CD4-positive, CD25-positive, alpha-beta regulatory T cell (primary cell): ENCODE measurements at regions not wholly inside any gene's neighbourhood (a gene's known extent, or its start where the extent isn't known, plus 50 kb on each side); places are given as distances from the start of the nearest gene placed in this dataset.
"Not testable (repeated sequence)": the region's sequence is repeated elsewhere in the genome, so short reads cannot be mapped to it uniquely, and the experiment has no call there.

Experiments
- ATAC-seq, 2 donors: fragments of 150-1000 bp; cut with Tn5 transposase; one replicate each; pipeline ENCODE4 v1.10.0; 2021; ENCODE audit warnings: low read depth in 2 of 2, moderate number of reproducible peaks in 2 of 2, moderate library complexity in 1 of 2
- DNase-seq, 3 donors: peaks; one replicate each; pipeline versions ENCODE4 v3.0.0 to v3.0.0-alpha.2; 2012 to 2022; ENCODE audit warnings: mixed read lengths in 1 of 3
- H3K27ac ChIP-seq: one replicate; pipeline ENCODE4 v1.7.0; 2013; ENCODE audit warnings: mild to moderate bottlenecking, low read length; ENCODE audit not compliant: insufficient read depth, poor library complexity, severe bottlenecking
- H3K27me3 ChIP-seq: one replicate; pipeline ENCODE4 v1.7.0; 2013; ENCODE audit warnings: low read length; ENCODE audit not compliant: control insufficient read depth, insufficient read depth
- H3K36me3 ChIP-seq: one replicate; pipeline ENCODE4 v1.7.0; 2013; ENCODE audit warnings: mild to moderate bottlenecking, low read length, moderate library complexity; ENCODE audit not compliant: control insufficient read depth, insufficient read depth
- H3K4me1 ChIP-seq: 2 replicates; pipeline ENCODE4 v1.7.0; 2013; ENCODE audit warnings: mild to moderate bottlenecking, low read length; ENCODE audit not compliant: insufficient read depth, control insufficient read depth, poor library complexity, severe bottlenecking
- H3K4me3 ChIP-seq: one replicate; pipeline ENCODE4 v1.7.0; 2013; ENCODE audit warnings: low read depth, mild to moderate bottlenecking, low read length, moderate library complexity
- H3K9me3 ChIP-seq, 2 experiments: 1 replicate in 1 of 2; 2 replicates in 1 of 2; pipeline ENCODE4 v1.7.0; 2013; ENCODE audit warnings: low read length in 2 of 2, mild to moderate bottlenecking in 1 of 2, moderate library complexity in 1 of 2; ENCODE audit not compliant: control insufficient read depth in 2 of 2
- H3K27ac Mint-ChIP-seq, 3 donors: one replicate each; pipeline ENCODE4 v1.8.0; 2020 to 2022; ENCODE audit warnings: mild to moderate bottlenecking in 3 of 3, mixed read lengths in 3 of 3, moderate library complexity in 2 of 3
- H3K27me3 Mint-ChIP-seq: one replicate; pipeline ENCODE4 v1.8.0; 2022; ENCODE audit warnings: mild to moderate bottlenecking, mixed read lengths
- H3K36me3 Mint-ChIP-seq: one replicate; pipeline ENCODE4 v1.8.0; 2020; ENCODE audit warnings: mixed read lengths
- H3K4me1 Mint-ChIP-seq, 4 donors: one replicate each; pipeline ENCODE4 v1.8.0; 2020 to 2022; ENCODE audit warnings: mixed read lengths in 4 of 4, mild to moderate bottlenecking in 1 of 4
- H3K4me3 Mint-ChIP-seq, 4 donors: one replicate each; pipeline ENCODE4 v1.8.0; 2020 to 2022; ENCODE audit warnings: mild to moderate bottlenecking in 4 of 4, mixed read lengths in 4 of 4, moderate library complexity in 3 of 4
- H3K9me3 Mint-ChIP-seq, 7 donors: one replicate each; pipeline ENCODE4 v1.8.0; 2020 to 2022; ENCODE audit warnings: mixed read lengths in 7 of 7, mild to moderate bottlenecking in 3 of 7, moderate library complexity in 2 of 7

DNA sequence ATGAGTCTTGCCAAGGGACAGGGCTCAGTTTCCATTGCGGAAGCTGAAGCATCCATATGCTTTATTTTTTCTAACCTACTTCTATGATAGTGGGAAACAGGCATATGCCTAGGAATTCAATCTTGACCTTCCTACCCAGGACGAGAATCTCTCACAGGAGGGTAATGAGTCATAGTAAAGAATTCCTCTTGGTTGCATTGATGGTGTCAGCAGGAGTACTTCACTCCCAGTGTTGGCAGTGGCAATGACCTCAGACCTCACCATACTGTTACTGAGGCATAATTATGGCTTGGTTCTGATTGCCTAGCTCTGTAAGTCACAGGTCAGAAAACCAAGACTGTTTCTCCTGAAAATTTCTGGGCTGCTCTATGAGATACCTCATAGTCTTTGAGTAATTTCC is 552.9 kb downstream of the ARL4A start:
- Histone ChIP-seq H3K4me3 (no peak overlapping the region), H3K9me3 (no peaks in the 10 kb centered on the region), H3K27ac (no peak overlapping the region), H3K4me1 (no peaks in the 10 kb centered on the region), H3K27me3 (no peaks in the 10 kb centered on the region), H3K36me3 (no peaks in the 10 kb centered on the region)
- Mint-ChIP-seq H3K4me1 (no peaks in the 10 kb centered on the region), H3K27ac (no peak overlapping the region), H3K27me3 (no peaks in the 10 kb centered on the region), H3K36me3 (no peaks in the 10 kb centered on the region), H3K9me3 (no peaks in the 10 kb centered on the region), H3K4me3 (no peak overlapping the region)
- ATAC-seq = no peak
- DNase-seq = no peak

DNA sequence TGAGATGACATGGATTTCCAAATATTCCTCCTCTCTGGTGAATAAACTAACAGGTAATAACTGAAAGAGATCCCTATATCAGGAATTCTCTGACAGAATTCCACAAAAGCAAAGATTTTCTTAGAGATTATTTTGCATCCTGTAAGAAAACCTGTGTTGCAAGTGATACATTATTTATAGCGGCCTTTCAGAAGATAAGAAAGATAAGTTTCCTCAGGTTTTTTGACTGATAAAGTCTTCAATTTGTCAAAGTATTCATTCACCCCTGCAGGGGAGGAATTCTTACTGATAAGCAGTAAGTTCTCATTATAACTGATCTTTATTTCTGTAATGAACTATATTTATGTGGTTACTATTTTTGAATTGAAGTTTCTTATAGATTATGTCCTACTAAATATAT is 554.0 kb downstream of the ARL4A start:
- no peak overlapping the region for H3K4me3 Mint-ChIP-seq
- no peak for ATAC-seq
- H3K9me3 Mint-ChIP-seq = no peaks in the 10 kb centered on the region
- no peak overlapping the region for H3K27ac Mint-ChIP-seq
- H3K4me1 Mint-ChIP-seq = no peaks in the 10 kb centered on the region
- no peaks in the 10 kb centered on the region for H3K27me3 Mint-ChIP-seq
- Histone ChIP-seq H3K4me1 (no peaks in the 10 kb centered on the region), H3K4me3 (no peak overlapping the region), H3K9me3 (no peaks in the 10 kb centered on the region), H3K36me3 (no peaks in the 10 kb centered on the region), H3K27me3 (no peaks in the 10 kb centered on the region), H3K27ac (no peak overlapping the region)
- DNase-seq = no peak
- no peaks in the 10 kb centered on the region for H3K36me3 Mint-ChIP-seq

DNA sequence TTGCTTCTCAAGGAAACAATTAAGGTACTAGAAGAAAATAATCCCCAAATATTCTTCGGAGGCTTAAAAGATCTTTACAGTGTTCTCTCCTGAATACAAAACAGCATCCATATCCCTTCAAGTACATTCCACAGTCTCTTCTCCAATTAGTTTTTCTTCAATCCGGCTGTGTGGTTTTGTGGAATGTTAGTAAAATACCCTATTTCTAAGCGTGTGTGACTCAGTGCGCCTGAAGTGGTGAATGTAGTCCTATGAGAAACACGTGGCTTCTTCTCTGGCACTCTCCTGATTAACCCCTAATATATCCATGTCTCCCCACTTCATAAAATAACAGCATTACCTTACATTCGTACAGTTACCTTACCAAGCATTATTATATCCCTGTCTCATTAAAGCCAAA is 570.2 kb downstream of the ARL4A start:
- DNase-seq = no peak
- H3K36me3 Mint-ChIP-seq = no peaks in the 10 kb centered on the region
- H3K4me1 Mint-ChIP-seq = no peaks in the 10 kb centered on the region
- H3K27ac Mint-ChIP-seq = no peak overlapping the region
- H3K27me3 ChIP-seq = peaks cover 4% of the 10 kb centered on the region
- no peak overlapping the region for H3K27ac ChIP-seq
- no peak overlapping the region for H3K4me3 ChIP-seq
- no peaks in the 10 kb centered on the region for H3K27me3 Mint-ChIP-seq
- H3K4me3 Mint-ChIP-seq = no peak overlapping the region
- H3K36me3 ChIP-seq = no peaks in the 10 kb centered on the region
- ATAC-seq = no peak
- H3K9me3 Mint-ChIP-seq = no peaks in the 10 kb centered on the region
- H3K4me1 ChIP-seq = no peaks in the 10 kb centered on the region
- H3K9me3 ChIP-seq = no peaks in the 10 kb centered on the region

DNA sequence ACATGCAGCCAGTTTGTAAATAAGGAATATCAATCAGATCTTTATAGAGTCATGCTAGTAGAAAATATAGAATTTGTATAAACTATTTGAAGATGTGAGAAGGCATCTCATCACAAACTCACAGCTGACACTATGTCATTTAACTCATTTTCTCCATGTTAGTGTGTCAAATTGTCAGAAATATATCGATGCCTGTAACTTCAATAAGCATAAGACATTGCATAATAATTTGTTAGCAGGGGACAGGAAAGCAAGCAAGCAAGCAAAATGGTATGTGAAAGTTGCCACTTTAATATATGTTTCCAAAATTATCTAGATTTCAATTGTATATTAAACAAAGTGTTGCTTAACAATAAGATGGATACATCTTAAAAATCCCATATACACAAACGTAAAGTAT is 571.0 kb downstream of the ARL4A start:
- Histone ChIP-seq H3K27me3 (peaks cover 4% of the 10 kb centered on the region), H3K9me3 (no peaks in the 10 kb centered on the region), H3K36me3 (no peaks in the 10 kb centered on the region), H3K4me1 (no peaks in the 10 kb centered on the region), H3K27ac (no peak overlapping the region), H3K4me3 (no peak overlapping the region)
- H3K4me1 Mint-ChIP-seq = no peaks in the 10 kb centered on the region
- H3K27me3 Mint-ChIP-seq = no peaks in the 10 kb centered on the region
- no peak for DNase-seq
- no peak overlapping the region for H3K4me3 Mint-ChIP-seq
- ATAC-seq = no peak
- H3K9me3 Mint-ChIP-seq = no peaks in the 10 kb centered on the region
- H3K36me3 Mint-ChIP-seq = no peaks in the 10 kb centered on the region
- no peak overlapping the region for H3K27ac Mint-ChIP-seq

DNA sequence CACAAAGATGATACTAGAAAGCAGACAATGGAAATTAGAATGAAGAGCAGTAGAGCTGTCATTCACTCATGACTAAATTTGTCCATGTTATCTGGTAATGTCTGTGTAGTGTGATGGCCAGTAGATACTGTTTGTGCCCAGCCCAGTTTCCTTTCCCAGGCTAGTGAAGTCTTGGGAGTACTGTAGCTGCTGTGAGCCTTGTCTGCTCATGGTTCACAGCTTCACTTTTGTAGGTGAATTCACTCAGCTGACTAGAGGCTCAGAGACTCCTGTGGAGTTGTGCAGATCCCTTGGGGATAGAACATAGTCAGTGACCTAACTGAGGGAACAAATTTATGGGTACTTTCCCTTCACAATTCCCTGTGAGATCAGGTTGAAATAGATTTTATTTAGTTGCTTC is 572.5 kb downstream of the ARL4A start:
- no peak for ATAC-seq
- H3K9me3 ChIP-seq = no peaks in the 10 kb centered on the region
- no peaks in the 10 kb centered on the region for H3K4me1 ChIP-seq
- H3K27me3 Mint-ChIP-seq = no peaks in the 10 kb centered on the region
- H3K9me3 Mint-ChIP-seq = no peaks in the 10 kb centered on the region
- H3K27me3 ChIP-seq = no peaks in the 10 kb centered on the region
- no peaks in the 10 kb centered on the region for H3K36me3 ChIP-seq
- DNase-seq = no peak
- no peaks in the 10 kb centered on the region for H3K36me3 Mint-ChIP-seq
- H3K27ac Mint-ChIP-seq = no peak overlapping the region
- H3K4me3 Mint-ChIP-seq = no peak overlapping the region
- no peak overlapping the region for H3K4me3 ChIP-seq
- no peaks in the 10 kb centered on the region for H3K4me1 Mint-ChIP-seq
- H3K27ac ChIP-seq = no peak overlapping the region

DNA sequence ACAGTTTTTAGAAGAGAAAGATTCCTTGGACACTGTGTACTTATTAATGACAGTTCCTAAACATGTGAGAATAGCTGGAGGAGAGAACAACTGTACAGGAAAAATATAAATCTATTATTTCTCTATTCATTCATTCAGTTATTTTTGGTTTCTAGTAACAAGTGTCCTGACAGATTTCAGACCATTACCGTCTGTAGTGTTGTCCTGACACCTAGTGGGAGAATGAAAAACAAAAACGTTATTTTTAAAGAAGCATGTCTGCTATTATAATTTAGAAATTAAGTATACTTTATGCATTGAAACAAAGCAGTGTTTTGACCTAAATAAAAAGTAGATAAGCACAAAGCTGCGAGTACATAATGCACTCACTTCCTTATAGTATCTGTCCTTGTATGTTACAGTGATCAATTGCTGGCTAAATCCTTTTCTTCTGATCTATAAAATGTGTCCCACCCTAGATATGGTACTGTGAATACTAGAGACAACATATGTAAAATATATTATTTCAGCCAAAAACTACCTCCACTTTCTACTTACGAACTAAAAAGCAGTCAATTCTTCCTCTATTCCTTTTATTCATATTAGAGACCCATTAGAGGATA is 575.6 kb downstream of the ARL4A start:
- Histone ChIP-seq H3K36me3 (no peaks in the 10 kb centered on the region), H3K27me3 (no peaks in the 10 kb centered on the region), H3K27ac (no peak overlapping the region), H3K4me1 (no peaks in the 10 kb centered on the region), H3K9me3 (no peaks in the 10 kb centered on the region), H3K4me3 (no peak overlapping the region)
- DNase-seq = peak in 2 of 3 donors; percentile 28 to 32
- ATAC-seq = no peak
- Mint-ChIP-seq H3K4me1 (no peaks in the 10 kb centered on the region), H3K4me3 (no peak overlapping the region), H3K9me3 (peaks cover 0 to 5% (median 0%) of the 10 kb centered on the region in 7 donors), H3K27me3 (peaks cover 3% of the 10 kb centered on the region), H3K27ac (no peak overlapping the region), H3K36me3 (no peaks in the 10 kb centered on the region)

DNA sequence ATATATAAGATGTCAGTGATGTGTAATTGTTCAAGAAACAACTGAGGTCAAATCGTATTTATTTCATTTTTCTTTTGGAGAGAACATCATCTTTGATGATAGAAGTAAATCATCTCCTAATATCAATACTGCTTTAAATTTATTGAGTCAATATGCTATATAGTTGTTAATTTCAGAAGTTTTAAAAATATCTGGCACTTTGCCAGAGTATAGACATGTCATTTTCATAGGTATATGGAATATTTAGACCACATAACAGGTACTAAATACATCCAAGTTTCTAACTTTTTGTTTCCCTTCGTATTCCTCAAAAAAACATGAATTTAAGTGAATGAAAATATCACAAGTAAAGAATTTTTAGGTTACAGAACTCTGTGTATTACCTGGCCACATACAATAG is 577.8 kb downstream of the ARL4A start:
- Histone ChIP-seq H3K27me3 (no peaks in the 10 kb centered on the region), H3K4me1 (no peaks in the 10 kb centered on the region), H3K27ac (no peak overlapping the region), H3K36me3 (no peaks in the 10 kb centered on the region), H3K4me3 (no peak overlapping the region), H3K9me3 (no peaks in the 10 kb centered on the region)
- Mint-ChIP-seq H3K9me3 (peaks cover 0 to 5% (median 0%) of the 10 kb centered on the region in 7 donors), H3K27ac (no peak overlapping the region), H3K4me3 (no peak overlapping the region), H3K27me3 (peaks cover 5% of the 10 kb centered on the region), H3K36me3 (no peaks in the 10 kb centered on the region), H3K4me1 (no peaks in the 10 kb centered on the region)
- no peak for DNase-seq
- no peak for ATAC-seq

DNA sequence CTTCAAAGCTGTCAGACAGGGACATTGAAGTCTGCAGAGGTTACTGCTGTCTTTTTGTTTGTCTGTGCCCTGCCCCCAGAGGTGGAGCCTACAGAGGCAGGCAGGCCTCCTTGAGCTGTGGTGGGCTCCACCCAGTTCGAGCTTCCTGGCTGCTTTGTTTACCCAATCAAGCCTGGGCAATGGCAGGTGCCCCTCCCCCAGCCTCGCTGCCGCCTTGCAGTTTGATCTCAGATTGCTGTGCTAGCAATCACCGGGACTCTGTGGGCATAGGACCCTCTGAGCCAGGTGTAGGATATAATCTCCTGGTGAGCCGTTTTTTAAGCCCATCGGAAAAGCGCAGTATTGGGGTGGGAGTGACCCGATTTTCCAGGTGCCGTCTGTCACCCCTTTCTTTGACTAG is 586.8 kb downstream of the ARL4A start:
- H3K4me3 Mint-ChIP-seq, H3K9me3 Mint-ChIP-seq, ATAC-seq, H3K4me1 Mint-ChIP-seq, H3K9me3 ChIP-seq, H3K4me1 ChIP-seq, H3K36me3 ChIP-seq, H3K27me3 ChIP-seq, H3K36me3 Mint-ChIP-seq, H3K27ac Mint-ChIP-seq, DNase-seq, H3K4me3 ChIP-seq, H3K27me3 Mint-ChIP-seq, H3K27ac ChIP-seq: not testable (repeated sequence)
